ENCODE measurements at regions not wholly inside any gene's neighbourhood (a gene's known extent, or its start where the extent isn't known, plus 50 kb on each side); places are given as distances from the start of the nearest gene placed in this dataset.
A peak's percentile ranks its signal among the peaks of the same experiment; 100 is the strongest.

GRCh38 chrX:39453889-39454621, 643.7 kb downstream of the BCOR start:
- peak; percentile 40 for DNase-seq

GRCh38 chrX:39456894-39457604, 640.7 kb downstream of the BCOR start:
- no peak for DNase-seq

- no peak for DNase-seq
Observed at GRCh38 chrX:39458779-39459178, 639.0 kb downstream of the BCOR start.

GRCh38 chrX:39459204-39459603, 638.6 kb downstream of the BCOR start:
- DNase-seq = no peak

- no peak for DNase-seq
Observed at GRCh38 chrX:39459952-39460351, 637.8 kb downstream of the BCOR start.

GRCh38 chrX:39460499-39460898, 637.3 kb downstream of the BCOR start:
- no peak for DNase-seq

- DNase-seq = no peak
Observed at GRCh38 chrX:39462835-39463234, 634.9 kb downstream of the BCOR start.

GRCh38 chrX:39464253-39464652, 633.5 kb downstream of the BCOR start:
- DNase-seq = no peak

- DNase-seq = no peak
Observed at GRCh38 chrX:39465467-39465866, 632.3 kb downstream of the BCOR start.

GRCh38 chrX:39465906-39466305, 631.9 kb downstream of the BCOR start:
- no peak for DNase-seq

GRCh38 chrX:39469126-39469525, 628.6 kb downstream of the BCOR start:
- DNase-seq = no peak

GRCh38 chrX:39470588-39471407, 627.0 kb downstream of the BCOR start:
- DNase-seq = no peak

GRCh38 chrX:39472161-39472560, 625.6 kb downstream of the BCOR start:
- DNase-seq = no peak

GRCh38 chrX:39473812-39474211, 623.9 kb downstream of the BCOR start:
- no peak for DNase-seq

GRCh38 chrX:39475372-39475771, 622.4 kb downstream of the BCOR start:
- no peak for DNase-seq

- no peak for DNase-seq
Observed at GRCh38 chrX:39476604-39477021, 621.1 kb downstream of the BCOR start.

GRCh38 chrX:39477031-39477761, 620.6 kb downstream of the BCOR start:
- DNase-seq = no peak

- DNase-seq = no peak
Observed at GRCh38 chrX:39477762-39478120, 620.0 kb downstream of the BCOR start.

- DNase-seq = no peak
Observed at GRCh38 chrX:39479856-39480255, 617.9 kb downstream of the BCOR start.

GRCh38 chrX:39480963-39481362, 616.8 kb downstream of the BCOR start:
- DNase-seq = no peak

GRCh38 chrX:39481621-39482020, 616.1 kb downstream of the BCOR start:
- no peak for DNase-seq

- no peak for DNase-seq
Observed at GRCh38 chrX:39484159-39485068, 613.3 kb downstream of the BCOR start.

Measured in NCI-H2171 (cell line).